GOT3 (cell line): ENCODE measurements at regions not wholly inside any gene's neighbourhood (a gene's known extent, or its start where the extent isn't known, plus 50 kb on each side); places are given as distances from the start of the nearest gene placed in this dataset.
"Not testable (repeated sequence)": the region's sequence is repeated elsewhere in the genome, so short reads cannot be mapped to it uniquely, and the experiment has no call there.

Experiments used
- DNase-seq: peaks from one replicate; lab custom pipeline; 2025; ENCODE audit warnings: mixed read lengths; lab: John Stamatoyannopoulos, UW

DNA sequence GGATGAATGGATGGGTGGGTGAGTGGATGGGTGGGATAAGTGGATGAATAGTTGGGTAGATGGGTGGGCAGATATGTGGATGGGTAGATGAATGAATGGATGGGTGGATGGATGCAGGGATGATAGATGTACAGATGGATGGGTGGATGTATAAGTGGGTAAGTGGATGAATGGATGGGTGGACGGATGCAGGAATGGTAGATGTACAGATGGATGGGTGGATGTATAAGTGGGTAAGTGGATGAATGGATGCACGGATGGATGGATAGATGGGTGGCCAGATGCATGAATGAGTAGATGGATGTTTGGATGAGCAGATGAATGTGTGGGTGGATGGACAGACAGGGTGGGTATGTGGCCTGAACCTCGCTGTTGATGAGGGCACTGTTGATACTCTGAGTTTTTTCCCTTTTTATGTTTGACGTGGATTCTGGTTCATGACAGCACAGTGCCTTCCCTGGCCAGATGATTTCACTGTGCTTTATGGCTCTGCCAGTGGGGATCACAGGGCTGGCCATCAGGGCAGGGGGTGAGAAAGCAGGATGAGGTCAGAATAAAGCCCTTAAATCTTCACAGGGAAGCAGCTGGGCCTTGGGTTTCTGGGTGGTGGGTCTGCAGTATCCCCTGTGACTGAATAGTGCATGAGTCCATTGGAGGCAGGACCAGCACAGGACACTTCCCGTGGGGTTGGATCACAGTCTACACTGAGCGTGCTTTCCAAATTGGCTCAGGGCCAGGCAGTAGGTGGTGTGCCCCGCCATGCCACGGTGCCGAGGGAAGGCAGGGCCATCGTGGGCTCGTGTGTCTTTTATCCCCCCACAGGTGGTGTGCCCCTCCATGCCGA lies 213.2 kb downstream of the BANP start:
- DNase-seq, result not testable (repeated sequence)

DNA sequence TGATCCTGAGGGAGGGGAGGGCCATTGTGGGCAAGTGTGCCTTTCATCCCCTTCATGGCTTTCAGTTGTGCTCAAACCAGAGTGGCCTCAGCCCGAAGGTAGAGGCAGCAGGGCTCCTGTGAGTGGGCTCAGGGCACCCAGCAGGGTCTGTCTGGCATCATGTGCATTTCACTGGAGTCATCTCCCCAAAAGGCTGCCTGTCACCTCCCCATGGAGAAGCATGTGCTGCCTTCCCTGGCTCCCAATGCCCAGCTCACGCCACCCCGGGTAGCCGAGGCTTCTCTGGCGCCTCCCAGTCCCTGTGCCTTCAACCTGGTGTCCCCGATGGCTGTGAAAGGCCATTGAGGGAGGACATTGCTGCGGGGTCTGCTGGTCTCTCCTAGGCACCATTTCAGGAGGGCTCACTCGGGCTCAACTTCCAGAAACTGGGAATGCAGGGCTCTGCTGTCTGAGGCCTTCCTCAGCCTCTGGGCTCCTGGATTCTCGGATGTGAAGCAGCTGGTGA lies 213.9 kb downstream of the BANP start:
- DNase-seq, result not testable (repeated sequence)

DNA sequence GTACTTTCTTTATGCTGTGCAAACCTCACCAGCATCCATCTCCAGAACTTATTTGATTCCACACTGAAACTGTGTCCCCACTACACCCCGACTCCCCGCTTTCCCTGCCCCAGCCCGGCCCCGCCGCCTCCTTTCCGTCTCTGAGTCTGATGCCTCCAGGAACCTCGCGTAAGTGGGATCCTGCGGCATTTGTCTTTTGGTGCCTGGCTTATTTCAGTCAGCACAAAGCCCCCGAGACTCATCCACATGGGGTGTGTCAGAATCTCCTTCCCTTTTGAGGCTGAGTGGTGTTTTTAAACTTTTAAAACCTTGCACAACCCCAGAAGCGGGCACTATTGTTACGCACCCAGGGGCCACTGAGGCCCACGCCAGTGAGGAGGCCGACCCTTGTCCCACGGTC lies 214.4 kb downstream of the BANP start:
- not testable (repeated sequence) for DNase-seq

DNA sequence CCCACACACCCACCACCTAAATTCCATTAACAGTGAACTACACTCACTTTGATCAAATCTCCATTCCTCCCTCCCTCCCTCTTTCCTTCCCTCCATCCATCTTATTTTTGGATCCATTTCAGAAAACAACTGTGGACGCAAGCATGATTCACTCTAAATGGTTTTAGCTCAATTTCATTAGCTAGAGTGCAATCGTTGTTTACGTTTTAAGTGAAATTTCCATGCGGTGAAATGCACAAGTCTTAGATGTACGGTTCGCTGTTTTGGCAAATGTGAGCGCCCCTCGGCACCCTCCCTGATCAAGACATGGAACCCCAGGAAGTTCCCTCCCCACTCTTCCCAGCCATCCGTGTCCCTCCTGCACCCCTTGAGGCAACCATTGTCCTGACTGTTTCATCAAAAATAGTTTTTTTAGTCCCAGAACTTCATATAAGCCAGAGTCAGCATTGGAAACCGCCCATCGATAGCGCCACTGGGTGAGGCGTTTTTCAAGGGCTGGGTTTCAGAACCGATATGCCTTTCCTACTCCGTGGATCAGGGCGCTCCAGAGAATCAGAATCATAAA lies 215.1 kb downstream of the BANP start:
- DNase-seq, result not testable (repeated sequence)

DNA sequence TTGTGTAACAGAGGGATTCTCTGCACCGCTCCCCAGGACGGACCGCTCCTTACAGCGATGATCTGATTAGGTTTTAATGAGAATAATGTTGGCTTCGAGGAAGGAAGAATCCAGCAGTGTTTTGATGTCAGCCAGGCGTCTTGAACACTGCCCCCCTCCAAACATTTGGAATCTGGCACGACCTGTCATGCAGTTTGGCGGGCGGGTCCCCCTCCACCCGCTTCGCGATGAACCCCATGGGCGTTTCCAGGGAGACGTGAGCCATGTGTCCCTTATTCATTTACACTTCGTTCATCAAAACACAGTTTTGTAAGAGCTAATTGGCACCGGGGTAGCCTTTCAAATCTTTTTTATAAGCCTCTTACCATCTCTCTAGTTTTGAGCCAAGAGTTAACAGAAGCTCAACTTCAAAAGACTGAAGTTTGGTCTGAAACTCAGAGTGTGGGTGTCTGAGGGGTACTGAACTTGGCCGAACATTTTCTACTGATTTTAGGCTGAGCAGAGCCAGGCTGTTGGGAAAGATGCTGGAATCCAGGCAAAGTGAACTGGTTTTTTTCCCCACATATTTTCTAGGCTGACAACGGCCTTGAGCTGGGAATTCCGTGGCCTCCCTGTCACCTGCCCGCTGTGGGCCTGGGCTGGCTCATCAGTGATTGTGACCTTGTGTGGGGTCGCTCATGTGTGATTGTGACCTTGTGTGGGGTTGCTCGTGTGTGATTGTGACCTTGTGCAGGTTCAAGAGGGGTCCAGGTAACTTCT lies 214.8 kb upstream of the ZNF469 start:
- DNase-seq, result not testable (repeated sequence)

DNA sequence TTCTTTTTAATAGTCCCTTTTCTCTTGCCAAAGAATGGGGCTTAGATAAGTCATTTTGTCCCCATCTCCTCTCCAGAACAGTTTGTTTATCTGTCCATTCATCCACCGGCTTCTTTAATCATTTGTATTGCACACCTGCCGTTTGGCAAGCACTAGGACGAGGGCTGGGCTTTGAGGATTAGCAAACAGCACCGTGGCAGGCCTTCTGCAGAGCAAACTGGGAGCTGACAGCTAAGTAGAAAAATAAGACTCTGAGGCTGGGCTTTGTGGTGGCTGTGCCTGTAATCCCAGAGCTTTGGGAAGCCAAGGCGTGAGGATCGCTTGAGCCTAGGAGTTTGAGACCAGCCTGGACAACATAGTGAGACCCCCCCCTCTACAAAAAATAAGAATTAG lies 214.2 kb upstream of the ZNF469 start:
- DNase-seq, result not testable (repeated sequence)

DNA sequence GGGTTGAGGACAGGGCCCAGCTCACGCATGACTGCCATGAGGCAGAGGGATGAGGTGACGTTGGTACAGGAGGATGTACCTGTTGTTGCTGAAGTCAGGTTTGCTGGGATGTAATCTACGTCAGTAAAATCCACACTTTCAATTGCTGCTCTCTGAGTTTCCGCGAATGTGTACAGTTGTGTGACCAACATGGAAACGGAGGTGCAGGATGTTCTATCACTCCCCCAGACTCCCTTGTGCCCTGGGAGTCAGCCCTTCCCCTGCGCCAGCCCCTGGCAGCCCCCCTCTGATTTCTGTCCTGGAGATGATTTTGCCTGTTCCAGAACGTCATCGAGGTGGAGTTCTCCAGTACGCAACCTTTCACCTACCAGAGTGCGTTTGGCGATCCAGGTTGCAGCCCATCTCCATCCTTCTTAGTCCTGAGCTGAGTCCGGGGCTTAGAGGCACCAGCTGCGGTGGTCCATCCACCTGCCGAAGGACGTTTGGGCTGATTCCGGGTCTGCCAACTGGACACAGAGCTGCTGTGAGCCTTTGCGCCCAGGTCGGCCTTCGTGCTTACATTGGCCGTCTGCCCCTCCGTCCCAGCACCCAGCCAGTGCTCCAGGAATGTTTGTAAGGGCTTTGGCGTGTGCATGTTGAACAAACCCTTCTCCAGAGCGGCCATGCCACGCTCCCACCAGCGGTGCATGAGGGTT lies 213.5 kb upstream of the ZNF469 start:
- not testable (repeated sequence) for DNase-seq

DNA sequence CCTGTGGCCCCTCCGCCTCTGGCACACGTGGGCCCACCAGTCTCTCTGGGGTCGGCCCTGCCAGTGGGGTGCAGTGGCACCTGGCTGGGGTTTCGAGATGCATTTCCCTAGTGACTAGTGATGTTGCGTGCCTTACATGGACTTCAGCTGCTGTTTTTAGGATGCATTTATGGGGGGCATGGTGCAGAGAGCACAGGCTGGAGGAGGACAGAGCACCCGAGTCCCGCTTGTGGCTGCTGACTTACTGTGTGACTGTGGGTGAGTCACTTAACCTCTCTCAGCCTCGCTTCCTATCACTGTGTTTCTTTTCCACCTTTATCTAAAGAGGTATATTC lies 213.0 kb upstream of the ZNF469 start:
- DNase-seq, result not testable (repeated sequence)

DNA sequence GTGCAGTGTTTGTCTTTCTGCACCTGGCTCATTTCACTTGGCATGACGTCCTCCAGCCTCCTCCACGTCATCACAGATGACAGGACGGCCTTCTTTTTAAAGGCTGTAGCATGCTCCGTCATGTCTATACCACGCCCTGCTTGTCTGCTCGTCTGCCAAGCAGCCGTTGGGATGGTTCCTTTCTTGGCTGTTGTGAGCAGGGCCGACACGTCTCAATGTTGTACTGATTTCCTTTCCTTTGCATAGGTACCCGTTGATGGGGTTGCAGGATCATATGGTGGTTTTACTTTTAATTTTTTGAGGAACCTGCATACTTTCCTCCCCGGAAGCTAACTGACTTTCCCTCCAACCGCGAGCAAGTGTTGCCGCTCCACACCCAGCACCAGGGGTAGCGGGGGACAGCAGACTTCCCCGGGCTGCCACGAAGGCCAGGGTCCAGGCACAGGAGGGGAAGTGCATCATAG lies 212.2 kb upstream of the ZNF469 start:
- DNase-seq, result no peak

DNA sequence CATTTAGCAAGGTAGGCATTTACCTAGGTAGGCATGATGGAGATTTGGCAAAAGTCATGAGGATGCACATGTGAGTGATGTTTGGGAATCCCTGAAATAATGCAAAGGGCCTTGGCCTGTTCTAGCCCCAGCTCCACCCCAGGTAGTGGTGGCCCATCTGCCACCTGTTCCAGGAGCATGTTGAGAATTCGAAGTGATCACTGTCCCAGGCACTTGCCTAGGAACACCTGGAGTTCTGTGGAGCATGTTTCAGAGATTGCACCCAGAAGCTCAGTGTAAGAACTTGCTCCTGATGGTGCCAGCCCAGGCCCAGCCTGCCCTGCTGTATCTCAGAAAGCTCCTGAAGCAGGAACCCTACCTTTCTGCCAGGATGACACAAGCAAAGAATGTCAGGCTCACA lies 211.6 kb upstream of the ZNF469 start:
- DNase-seq, result not testable (repeated sequence)

DNA sequence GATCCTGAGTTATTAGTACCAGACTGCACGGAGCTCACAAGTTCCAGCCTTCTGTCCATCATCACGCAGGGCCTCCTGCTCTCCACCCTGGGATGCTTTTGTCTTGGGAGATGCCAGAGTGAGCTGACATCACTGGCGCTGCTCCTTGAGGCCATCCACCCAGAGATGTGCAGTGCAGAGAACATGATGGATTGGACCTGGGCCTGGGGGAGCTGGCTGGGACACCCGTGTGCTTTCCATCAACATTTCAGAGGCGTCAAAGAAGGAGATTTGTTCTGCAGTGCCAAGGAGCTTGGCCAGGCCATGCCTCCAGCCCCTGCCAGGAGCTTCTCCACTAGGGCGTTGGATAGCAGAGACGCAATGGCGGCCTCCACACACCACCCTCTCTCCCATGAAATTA lies 206.6 kb upstream of the ZNF469 start:
- not testable (repeated sequence) for DNase-seq

DNA sequence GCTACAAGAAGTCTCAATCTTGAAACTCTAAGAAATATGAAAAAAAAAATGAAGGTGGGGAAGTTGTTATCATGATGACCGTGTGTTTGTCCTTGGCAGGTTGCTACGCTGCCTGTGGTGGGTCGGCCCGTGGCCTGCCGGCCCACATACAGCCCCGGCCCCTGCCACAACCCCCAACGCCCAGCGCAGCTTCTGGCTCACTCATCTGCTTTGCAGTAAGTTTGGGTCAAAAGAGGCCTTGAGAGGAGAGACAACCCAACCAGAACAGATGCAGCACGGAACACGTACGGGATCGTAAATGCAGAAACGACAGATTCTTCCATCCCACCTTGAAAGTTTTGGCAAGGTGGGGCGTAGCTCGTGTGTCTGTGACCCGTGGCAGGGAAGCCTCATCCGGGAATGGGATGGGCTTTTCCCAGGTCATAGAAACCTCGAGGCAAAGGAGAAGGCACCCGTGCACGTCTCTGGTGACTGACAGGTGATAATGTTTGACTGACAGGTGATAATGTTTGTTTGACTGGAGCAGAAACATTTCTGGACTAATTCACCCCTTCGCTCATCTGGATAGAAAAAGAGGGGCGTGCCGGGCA lies 206.1 kb upstream of the ZNF469 start:
- DNase-seq, result not testable (repeated sequence)

DNA sequence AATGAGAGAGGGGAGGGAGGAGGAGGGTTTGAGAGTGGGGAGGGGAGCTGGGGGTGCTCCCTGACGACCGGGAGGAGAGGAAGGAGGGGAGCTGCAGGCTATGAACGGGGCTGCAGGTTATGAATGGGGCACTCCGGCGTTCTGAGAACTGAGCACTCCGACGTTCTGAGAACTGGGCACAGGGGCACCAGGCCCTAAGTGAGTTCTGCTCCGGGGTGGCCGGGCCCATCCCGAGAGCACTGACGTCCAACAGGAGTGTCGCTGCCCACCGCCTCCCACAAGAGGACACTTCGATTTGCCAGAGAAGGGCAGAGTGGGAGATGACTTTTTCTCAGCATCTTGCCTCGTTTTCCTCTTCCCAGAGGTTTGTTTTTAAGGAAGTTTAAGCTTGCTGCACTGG lies 204.5 kb upstream of the ZNF469 start:
- DNase-seq, result not testable (repeated sequence)

DNA sequence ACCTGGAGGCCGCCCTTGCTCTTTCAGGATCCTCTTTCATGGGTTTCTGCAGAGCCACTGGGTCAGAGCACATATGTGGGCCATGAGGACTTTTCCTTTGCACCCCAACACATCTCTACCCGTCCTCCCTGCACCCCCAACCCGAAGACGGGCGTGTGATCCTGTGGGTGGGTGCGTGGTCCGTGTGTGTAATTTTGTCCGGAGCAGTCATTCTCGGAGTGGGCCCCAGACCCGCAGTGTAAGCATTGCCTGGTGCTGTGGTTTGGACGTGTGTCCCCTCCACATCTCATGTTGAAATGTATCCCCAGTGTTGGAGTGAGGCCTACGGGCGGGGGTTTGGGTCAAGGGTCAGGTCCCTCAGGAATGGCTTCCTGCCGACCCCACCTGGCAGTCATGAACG lies 203.9 kb upstream of the ZNF469 start:
- not testable (repeated sequence) for DNase-seq

DNA sequence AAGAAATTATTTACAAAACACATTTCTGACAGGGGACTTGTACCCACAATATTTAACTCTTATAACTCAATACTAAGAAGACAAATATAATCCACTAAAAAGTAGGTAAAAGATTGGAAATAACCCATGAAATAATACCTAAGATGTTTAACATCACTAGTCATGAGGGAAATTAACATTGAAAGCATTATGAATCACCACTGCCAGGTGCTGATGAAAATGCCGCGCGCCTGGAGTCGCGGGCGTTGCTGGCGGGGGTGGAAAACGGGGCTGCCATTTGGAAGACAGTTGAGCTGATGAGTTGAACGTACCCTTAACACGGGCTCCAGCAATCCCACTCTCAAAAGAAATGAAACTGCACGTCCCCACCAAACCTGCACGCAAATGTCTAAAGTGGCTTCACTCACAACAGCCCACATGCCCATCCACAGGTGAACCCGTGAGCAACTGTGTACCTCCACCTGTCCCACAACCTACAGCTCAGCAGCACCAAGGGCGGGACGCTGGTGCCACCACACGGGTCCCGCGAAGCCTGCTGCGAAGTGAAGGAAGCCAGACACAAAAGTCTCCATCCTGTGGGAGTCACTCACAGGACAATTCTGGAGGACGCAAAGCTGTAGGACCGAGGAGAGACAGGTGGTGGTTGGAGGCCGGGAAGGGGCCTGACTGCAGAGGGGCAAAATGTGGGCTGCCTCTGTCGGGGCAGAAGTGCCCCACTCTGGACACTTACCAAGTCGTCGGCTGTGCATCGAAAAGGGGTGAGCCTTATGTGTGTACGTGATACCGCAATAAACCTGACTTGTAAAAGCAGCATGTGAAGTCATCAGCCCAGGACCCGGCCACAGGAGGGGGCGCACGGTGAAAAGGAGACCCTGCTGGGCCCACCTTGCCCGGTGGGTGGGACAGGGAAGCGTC lies 199.5 kb upstream of the ZNF469 start:
- not testable (repeated sequence) for DNase-seq

DNA sequence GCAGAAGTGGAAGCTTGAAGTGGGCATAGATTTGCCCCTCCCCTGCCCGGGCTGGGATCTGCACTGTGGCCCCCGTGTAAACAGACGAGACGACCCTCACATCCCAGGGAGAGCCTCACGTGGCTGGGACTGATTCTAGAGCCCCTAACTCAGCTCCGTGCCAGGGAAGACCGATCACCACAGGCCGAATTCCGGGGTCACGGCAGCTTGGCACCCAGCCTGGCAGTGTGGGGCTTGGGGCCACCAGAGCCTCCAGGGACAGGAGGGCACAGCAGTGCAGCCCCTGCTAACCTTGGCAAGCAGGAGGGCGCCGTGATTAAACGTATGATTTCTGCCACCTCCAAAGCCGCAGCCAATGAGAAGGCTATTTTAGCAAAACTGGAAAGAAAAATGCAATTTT lies 198.7 kb upstream of the ZNF469 start:
- DNase-seq, result not testable (repeated sequence)

DNA sequence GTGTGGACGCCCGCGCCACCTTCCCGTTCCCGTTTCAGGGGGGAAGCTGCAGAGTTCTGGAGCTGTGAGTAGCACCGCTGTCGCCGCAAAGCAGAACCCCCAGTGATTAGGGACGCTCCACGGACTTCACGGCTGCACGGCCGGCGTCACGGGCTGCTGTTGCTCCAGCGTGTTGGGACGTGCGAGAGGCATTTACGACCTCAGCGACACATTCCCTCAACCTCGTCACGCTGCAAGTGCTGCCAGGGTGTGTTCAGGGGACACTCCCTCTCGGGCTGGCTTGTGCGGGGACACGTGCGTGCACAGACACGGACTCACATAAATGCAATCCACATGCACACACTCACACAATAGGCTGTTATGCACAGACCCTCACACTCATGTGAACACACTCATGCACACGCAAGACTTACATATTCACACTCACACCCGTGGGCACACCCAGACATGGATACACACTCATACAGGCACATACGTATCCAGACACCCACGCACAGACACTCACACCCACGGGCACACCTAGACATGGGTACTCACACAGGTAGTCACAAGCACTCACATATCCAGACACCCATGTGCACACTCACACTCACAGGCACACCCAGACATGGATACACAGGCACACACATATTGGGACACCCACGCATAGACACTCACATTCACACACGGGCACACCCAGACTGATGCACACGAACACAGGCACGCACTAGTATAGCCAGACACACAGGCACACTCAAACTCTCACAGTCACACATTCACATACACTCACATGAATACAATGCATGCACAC lies 198.0 kb upstream of the ZNF469 start:
- not testable (repeated sequence) for DNase-seq

DNA sequence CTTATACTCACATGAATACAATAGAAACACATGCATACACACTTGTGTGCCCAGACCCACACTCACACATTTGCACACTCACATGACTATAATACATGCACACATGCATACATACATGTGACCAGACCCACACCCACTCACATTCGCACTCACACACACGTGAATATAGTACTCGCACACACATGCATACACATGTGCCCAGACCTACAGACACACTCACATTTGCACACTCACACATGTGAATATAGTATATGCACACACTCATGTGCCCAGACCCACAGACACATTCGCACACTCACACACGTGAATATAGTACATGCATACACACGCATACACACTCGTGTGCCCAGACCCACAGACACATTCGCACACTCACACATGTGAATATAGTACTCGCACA lies 197.4 kb upstream of the ZNF469 start:
- not testable (repeated sequence) for DNase-seq
